ENCODE measurements at regions not wholly inside any gene's neighbourhood (a gene's known extent, or its start where the extent isn't known, plus 50 kb on each side); places are given as distances from the start of the nearest gene placed in this dataset.

DNA sequence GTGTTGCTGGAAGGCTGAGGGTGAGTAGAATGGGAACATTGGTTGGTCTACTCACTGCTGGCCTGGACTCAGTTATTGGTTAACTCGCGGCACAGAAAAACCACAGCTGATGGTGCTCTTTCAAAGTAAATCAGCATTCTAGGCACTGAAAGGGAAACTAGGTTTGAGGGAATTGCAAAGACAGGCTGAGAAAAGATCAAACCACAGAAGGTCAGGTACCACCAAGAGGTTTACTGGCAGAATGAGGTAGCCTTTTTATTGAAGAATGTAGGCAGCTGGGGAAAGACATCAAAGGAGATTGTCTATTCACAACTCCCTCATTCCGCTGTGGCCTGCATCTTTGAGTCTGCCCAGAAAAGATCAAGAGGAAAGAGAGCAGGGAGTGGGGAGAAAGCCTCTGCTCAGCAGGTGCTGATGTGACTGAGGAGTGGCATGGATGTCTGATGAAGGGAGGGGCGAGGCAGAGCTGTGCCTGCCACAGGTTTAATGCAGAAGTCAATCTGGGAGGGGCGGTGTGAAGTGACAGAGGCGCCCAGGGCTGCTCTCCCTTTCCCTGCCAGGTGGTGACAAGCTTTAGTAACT lies 255.5 kb downstream of the MAN2A1 start:
- Histone ChIP-seq H3K27ac (ENCODE audit: low read depth) (no peak overlapping the region), H3K79me2 (replicated peaks; ENCODE audit: insufficient read depth) (no peaks in the 10 kb centered on the region), H3K4me1 (ENCODE audit: insufficient read depth) (0 out of 2 replicates have a peak, but pooled peaks cover 4% of the 10 kb centered on the region), H3F3A (replicated peaks; ENCODE audit: low read depth) (no peaks in the 10 kb centered on the region), H4K20me1 (replicated peaks; ENCODE audit: insufficient read depth) (no peaks in the 10 kb centered on the region), H3K27me3 (ENCODE audit: insufficient read depth) (no peaks in the 10 kb centered on the region), H2AFZ (peak overlapping the region; percentile 72; the same call in 1 of the 2 replicates), H3K36me3 (ENCODE audit: insufficient read depth) (no peaks in the 10 kb centered on the region), H3K4me2 (no peak overlapping the region), H3K9me2 (ENCODE audit: insufficient read depth) (no peaks in the 10 kb centered on the region), H3K4me3 (no peak overlapping the region)
- Mint-ChIP-seq H3K4me3 (no peak overlapping the region), H3K4me1 (peaks cover 6% of the 10 kb centered on the region; the same call in 2 of the 3 replicates), H3K36me3 (ENCODE audit: low read depth) (no peaks in the 10 kb centered on the region), H3K27ac (no peak overlapping the region), H3K9me3 (no peaks in the 10 kb centered on the region), H3K27me3 (ENCODE audit: insufficient read depth, low read depth, poor library complexity) (peaks cover 2% of the 10 kb centered on the region)
- TF ChIP-seq STAT1 (IDR thresholded peaks at IDR 0.05; ENCODE audit: unreplicated experiment) (no peak), REST (IDR thresholded peaks at IDR 0.05; ENCODE audit: unreplicated experiment) (no peak), ZNF114 (CRISPR knock-in tag; IDR thresholded peaks at IDR 0.05) (no peak), NANOG (IDR thresholded peaks at IDR 0.05; ENCODE audit: borderline replicate concordance) (no peak), JUNB (IDR thresholded peaks at IDR 0.05; ENCODE audit: unreplicated experiment) (no peak), EZH2phosphoT487 (IDR thresholded peaks at IDR 0.05; ENCODE audit: unreplicated experiment) (no peak), ETS1 (IDR thresholded peaks at IDR 0.05) (no peak), EZH2 (IDR thresholded peaks at IDR 0.05; ENCODE audit: low read depth, unreplicated experiment) (no peak), POLR2AphosphoS5 (IDR thresholded peaks at IDR 0.05; ENCODE audit: low read depth) (no peak), CREB1 (CRISPR knock-in tag; IDR thresholded peaks at IDR 0.05; ENCODE audit: low read depth) (no peak), ZNF331 (CRISPR knock-in tag; IDR thresholded peaks at IDR 0.05; ENCODE audit: low read depth) (no peak), CTCF (conservative IDR thresholded peaks at IDR 0.05; ENCODE audit: low read depth in 2 of 2) (no peak)
- TF ChIP-seq, protein P1, sequence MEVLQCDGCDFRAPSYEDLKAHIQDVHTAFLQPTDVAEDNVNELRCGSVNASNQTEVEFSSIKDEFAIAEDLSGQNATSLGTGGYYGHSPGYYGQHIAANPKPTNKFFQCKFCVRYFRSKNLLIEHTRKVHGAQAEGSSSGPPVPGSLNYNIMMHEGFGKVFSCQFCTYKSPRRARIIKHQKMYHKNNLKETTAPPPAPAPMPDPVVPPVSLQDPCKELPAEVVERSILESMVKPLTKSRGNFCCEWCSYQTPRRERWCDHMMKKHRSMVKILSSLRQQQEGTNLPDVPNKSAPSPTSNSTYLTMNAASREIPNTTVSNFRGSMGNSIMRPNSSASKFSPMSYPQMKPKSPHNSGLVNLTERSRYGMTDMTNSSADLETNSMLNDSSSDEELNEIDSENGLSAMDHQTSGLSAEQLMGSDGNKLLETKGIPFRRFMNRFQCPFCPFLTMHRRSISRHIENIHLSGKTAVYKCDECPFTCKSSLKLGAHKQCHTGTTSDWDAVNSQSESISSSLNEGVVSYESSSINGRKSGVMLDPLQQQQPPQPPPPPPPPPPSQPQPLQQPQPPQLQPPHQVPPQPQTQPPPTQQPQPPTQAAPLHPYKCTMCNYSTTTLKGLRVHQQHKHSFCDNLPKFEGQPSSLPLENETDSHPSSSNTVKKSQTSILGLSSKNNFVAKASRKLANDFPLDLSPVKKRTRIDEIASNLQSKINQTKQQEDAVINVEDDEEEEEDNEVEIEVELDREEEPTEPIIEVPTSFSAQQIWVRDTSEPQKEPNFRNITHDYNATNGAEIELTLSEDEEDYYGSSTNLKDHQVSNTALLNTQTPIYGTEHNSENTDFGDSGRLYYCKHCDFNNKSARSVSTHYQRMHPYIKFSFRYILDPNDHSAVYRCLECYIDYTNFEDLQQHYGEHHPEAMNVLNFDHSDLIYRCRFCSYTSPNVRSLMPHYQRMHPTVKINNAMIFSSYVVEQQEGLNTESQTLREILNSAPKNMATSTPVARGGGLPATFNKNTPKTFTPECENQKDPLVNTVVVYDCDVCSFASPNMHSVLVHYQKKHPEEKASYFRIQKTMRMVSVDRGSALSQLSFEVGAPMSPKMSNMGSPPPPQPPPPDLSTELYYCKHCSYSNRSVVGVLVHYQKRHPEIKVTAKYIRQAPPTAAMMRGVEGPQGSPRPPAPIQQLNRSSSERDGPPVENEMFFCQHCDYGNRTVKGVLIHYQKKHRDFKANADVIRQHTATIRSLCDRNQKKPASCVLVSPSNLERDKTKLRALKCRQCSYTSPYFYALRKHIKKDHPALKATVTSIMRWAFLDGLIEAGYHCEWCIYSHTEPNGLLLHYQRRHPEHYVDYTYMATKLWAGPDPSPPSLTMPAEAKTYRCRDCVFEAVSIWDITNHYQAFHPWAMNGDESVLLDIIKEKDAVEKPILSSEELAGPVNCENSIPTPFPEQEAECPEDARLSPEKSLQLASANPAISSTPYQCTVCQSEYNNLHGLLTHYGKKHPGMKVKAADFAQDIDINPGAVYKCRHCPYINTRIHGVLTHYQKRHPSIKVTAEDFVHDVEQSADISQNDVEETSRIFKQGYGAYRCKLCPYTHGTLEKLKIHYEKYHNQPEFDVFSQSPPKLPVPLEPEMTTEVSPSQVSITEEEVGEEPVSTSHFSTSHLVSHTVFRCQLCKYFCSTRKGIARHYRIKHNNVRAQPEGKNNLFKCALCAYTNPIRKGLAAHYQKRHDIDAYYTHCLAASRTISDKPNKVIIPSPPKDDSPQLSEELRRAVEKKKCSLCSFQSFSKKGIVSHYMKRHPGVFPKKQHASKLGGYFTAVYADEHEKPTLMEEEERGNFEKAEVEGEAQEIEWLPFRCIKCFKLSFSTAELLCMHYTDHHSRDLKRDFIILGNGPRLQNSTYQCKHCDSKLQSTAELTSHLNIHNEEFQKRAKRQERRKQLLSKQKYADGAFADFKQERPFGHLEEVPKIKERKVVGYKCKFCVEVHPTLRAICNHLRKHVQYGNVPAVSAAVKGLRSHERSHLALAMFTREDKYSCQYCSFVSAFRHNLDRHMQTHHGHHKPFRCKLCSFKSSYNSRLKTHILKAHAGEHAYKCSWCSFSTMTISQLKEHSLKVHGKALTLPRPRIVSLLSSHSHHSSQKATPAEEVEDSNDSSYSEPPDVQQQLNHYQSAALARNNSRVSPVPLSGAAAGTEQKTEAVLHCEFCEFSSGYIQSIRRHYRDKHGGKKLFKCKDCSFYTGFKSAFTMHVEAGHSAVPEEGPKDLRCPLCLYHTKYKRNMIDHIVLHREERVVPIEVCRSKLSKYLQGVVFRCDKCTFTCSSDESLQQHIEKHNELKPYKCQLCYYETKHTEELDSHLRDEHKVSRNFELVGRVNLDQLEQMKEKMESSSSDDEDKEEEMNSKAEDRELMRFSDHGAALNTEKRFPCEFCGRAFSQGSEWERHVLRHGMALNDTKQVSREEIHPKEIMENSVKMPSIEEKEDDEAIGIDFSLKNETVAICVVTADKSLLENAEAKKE (CRISPR knock-in tag; IDR thresholded peaks at IDR 0.05): no peak
- no peak for ATAC-seq
- DNase-seq (ENCODE audit: low spot score): no peak

All from GM23338 (cell line).